ENCODE measurements at regions not wholly inside any gene's neighbourhood (a gene's known extent, or its start where the extent isn't known, plus 50 kb on each side); places are given as distances from the start of the nearest gene placed in this dataset.

- Histone ChIP-seq H3K4me3 (ENCODE audit: low read length) (no peak overlapping the region), H2AK5ac (ENCODE audit: low read length) (peak overlapping the region; percentile 51), H3K4me2 (ENCODE audit: low read length) (no peak overlapping the region), H3K27me3 (ENCODE audit: insufficient read depth, low read length, poor library complexity) (no peaks in the 10 kb centered on the region), H4K5ac (ENCODE audit: low read length) (no peak overlapping the region), H3K4ac (ENCODE audit: low read depth, low read length) (no peak overlapping the region), H3K79me2 (ENCODE audit: control insufficient read depth, insufficient read depth, low read length) (no peaks in the 10 kb centered on the region), H3K9ac (ENCODE audit: low read length) (no peak overlapping the region), H3K56ac (ENCODE audit: low read length) (no peak overlapping the region), H3K36me3 (ENCODE audit: control insufficient read depth, insufficient read depth, low read length) (no peaks in the 10 kb centered on the region), H4K8ac (ENCODE audit: low read depth, low read length) (no peak overlapping the region), H3K4me1 (ENCODE audit: control insufficient read depth, low read depth, low read length) (no peaks in the 10 kb centered on the region), H2BK15ac (replicated peaks; ENCODE audit: low read depth) (no peak overlapping the region), H3K27ac (ENCODE audit: low read depth, low read length) (no peak overlapping the region), H2BK120ac (ENCODE audit: low read depth, low read length) (no peak overlapping the region), H3K23ac (ENCODE audit: low read length) (no peak overlapping the region), H2BK5ac (ENCODE audit: low read length) (no peak overlapping the region), H3K79me1 (ENCODE audit: low read length) (no peaks in the 10 kb centered on the region), H3K18ac (ENCODE audit: low read length) (no peak overlapping the region)
- WGBS (ENCODE audit: extremely low coverage, insufficient coverage, low lambda C conversion rate), result no CpG with 5 or more reads among the region's 4 CpGs
- DNase-seq, result no peak
These were observed 262.3 kb downstream of the C16orf95 start for GRCh38 chr16:87054856-87055255.

DNA sequence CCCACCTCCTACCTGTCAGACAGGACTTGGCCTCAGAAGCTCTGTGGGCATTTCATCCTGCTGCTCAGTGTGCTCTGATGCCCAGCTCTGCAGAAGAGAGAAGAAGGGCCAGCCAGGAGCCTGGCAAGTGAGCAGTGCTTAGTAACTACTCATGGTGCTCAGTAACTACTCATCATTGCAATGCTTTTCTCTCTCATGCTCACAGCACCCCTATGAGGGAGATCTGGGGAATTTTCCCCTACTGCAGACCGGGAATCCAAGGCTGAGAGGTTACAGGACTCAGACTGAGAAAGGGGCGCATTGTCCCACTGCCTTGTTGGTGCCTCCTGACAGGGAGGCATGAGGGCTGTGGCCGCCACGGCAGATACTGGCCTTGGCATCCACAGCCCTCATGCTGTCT lies 261.1 kb downstream of the C16orf95 start:
- no peak for DNase-seq
- no peak overlapping the region for H4K5ac ChIP-seq (ENCODE audit: low read length)
- H4K8ac ChIP-seq (ENCODE audit: low read depth, low read length), result no peak overlapping the region
- no peaks in the 10 kb centered on the region for H3K27me3 ChIP-seq (ENCODE audit: insufficient read depth, low read length, poor library complexity)
- no CpG with 5 or more reads among the region's 4 CpGs for WGBS (ENCODE audit: extremely low coverage, insufficient coverage, low lambda C conversion rate)
- no peak overlapping the region for H3K4ac ChIP-seq (ENCODE audit: low read depth, low read length)
- no peak overlapping the region for H3K23ac ChIP-seq (ENCODE audit: low read length)
- H3K4me3 ChIP-seq (ENCODE audit: low read length), result no peak overlapping the region
- no peak overlapping the region for H2BK15ac ChIP-seq (replicated peaks; ENCODE audit: low read depth)
- no peak overlapping the region for H2BK5ac ChIP-seq (ENCODE audit: low read length)
- H3K56ac ChIP-seq (ENCODE audit: low read length), result no peak overlapping the region
- H3K27ac ChIP-seq (ENCODE audit: low read depth, low read length), result no peak overlapping the region
- no peak overlapping the region for H3K9ac ChIP-seq (ENCODE audit: low read length)
- no peak overlapping the region for H3K4me2 ChIP-seq (ENCODE audit: low read length)
- no peak overlapping the region for H2AK5ac ChIP-seq (ENCODE audit: low read length)
- no peak overlapping the region for H3K18ac ChIP-seq (ENCODE audit: low read length)
- no peaks in the 10 kb centered on the region for H3K79me2 ChIP-seq (ENCODE audit: control insufficient read depth, insufficient read depth, low read length)
- H3K4me1 ChIP-seq (ENCODE audit: control insufficient read depth, low read depth, low read length), result no peaks in the 10 kb centered on the region
- no peaks in the 10 kb centered on the region for H3K36me3 ChIP-seq (ENCODE audit: control insufficient read depth, insufficient read depth, low read length)
- H3K79me1 ChIP-seq (ENCODE audit: low read length), result no peaks in the 10 kb centered on the region
- H2BK120ac ChIP-seq (ENCODE audit: low read depth, low read length), result no peak overlapping the region

- H2AK5ac ChIP-seq (ENCODE audit: low read length), result no peak overlapping the region
- H4K8ac ChIP-seq (ENCODE audit: low read depth, low read length), result no peak overlapping the region
- no peaks in the 10 kb centered on the region for H3K79me1 ChIP-seq (ENCODE audit: low read length)
- H2BK15ac ChIP-seq (replicated peaks; ENCODE audit: low read depth), result no peak overlapping the region
- no peak overlapping the region for H2BK5ac ChIP-seq (ENCODE audit: low read length)
- no peak overlapping the region for H3K4me3 ChIP-seq (ENCODE audit: low read length)
- H3K56ac ChIP-seq (ENCODE audit: low read length), result no peak overlapping the region
- DNase-seq, result peak; percentile 27
- no CpG with 5 or more reads among the region's 15 CpGs for WGBS (ENCODE audit: extremely low coverage, insufficient coverage, low lambda C conversion rate)
- H3K27ac ChIP-seq (ENCODE audit: low read depth, low read length), result no peak overlapping the region
- no peak overlapping the region for H3K4ac ChIP-seq (ENCODE audit: low read depth, low read length)
- no peak overlapping the region for H3K18ac ChIP-seq (ENCODE audit: low read length)
- H2BK120ac ChIP-seq (ENCODE audit: low read depth, low read length), result no peak overlapping the region
- H3K23ac ChIP-seq (ENCODE audit: low read length), result no peak overlapping the region
- H4K5ac ChIP-seq (ENCODE audit: low read length), result no peak overlapping the region
- no peak overlapping the region for H3K9ac ChIP-seq (ENCODE audit: low read length)
- H3K4me1 ChIP-seq (ENCODE audit: control insufficient read depth, low read depth, low read length), result no peaks in the 10 kb centered on the region
- H3K79me2 ChIP-seq (ENCODE audit: control insufficient read depth, insufficient read depth, low read length), result no peaks in the 10 kb centered on the region
- H3K4me2 ChIP-seq (ENCODE audit: low read length), result no peak overlapping the region
- no peaks in the 10 kb centered on the region for H3K27me3 ChIP-seq (ENCODE audit: insufficient read depth, low read length, poor library complexity)
- H3K36me3 ChIP-seq (ENCODE audit: control insufficient read depth, insufficient read depth, low read length), result no peaks in the 10 kb centered on the region
These were observed 260.6 kb downstream of the C16orf95 start for GRCh38 chr16:87056551-87056950.

DNA sequence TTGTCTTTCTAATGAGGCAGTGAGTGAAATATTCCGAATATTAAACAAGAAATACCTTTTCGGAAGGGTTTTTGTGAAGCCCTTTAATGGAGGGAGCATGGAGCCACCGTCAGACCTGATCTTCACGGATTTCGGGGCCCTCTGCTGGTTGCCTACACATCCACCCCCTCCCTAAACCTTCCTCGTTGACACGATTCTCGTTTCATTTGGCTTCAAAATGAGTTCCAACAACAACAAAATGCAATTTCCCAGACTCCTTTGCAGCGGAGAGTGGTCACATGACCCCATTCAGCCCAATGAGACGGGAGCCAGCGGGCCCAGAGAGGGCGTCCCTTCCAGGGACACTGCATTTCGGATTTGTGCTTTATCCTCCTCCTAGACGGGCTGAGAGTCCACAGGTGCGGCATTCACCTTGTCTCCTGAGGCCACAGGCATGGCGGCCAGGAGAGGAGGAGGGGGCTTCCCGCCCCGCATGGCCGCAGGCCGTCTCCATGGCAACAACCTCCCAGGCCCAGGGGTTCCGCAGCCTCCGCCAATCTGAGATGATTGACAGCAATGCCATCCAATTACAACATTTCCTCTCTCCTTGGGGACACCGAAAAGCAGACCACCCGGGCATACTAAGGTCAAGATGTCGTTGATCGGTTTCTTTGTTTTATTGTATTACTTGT lies 259.8 kb downstream of the C16orf95 start:
- Histone ChIP-seq H4K5ac (ENCODE audit: low read length) (no peak overlapping the region), H2BK5ac (ENCODE audit: low read length) (no peak overlapping the region), H3K4me1 (ENCODE audit: control insufficient read depth, low read depth, low read length) (no peaks in the 10 kb centered on the region), H3K56ac (ENCODE audit: low read length) (no peak overlapping the region), H3K27ac (ENCODE audit: low read depth, low read length) (no peak overlapping the region), H2AK5ac (ENCODE audit: low read length) (no peak overlapping the region), H4K8ac (ENCODE audit: low read depth, low read length) (no peak overlapping the region), H3K36me3 (ENCODE audit: control insufficient read depth, insufficient read depth, low read length) (no peaks in the 10 kb centered on the region), H3K23ac (ENCODE audit: low read length) (no peak overlapping the region), H3K9ac (ENCODE audit: low read length) (no peak overlapping the region), H3K4ac (ENCODE audit: low read depth, low read length) (no peak overlapping the region), H2BK15ac (replicated peaks; ENCODE audit: low read depth) (no peak overlapping the region), H3K4me3 (ENCODE audit: low read length) (no peak overlapping the region), H2BK120ac (ENCODE audit: low read depth, low read length) (no peak overlapping the region), H3K27me3 (ENCODE audit: insufficient read depth, low read length, poor library complexity) (no peaks in the 10 kb centered on the region), H3K79me1 (ENCODE audit: low read length) (no peaks in the 10 kb centered on the region), H3K18ac (ENCODE audit: low read length) (no peak overlapping the region), H3K4me2 (ENCODE audit: low read length) (no peak overlapping the region), H3K79me2 (ENCODE audit: control insufficient read depth, insufficient read depth, low read length) (no peaks in the 10 kb centered on the region)
- no CpG with 5 or more reads among the region's 26 CpGs for WGBS (ENCODE audit: extremely low coverage, insufficient coverage, low lambda C conversion rate)
- DNase-seq, result peak; percentile 70

DNA sequence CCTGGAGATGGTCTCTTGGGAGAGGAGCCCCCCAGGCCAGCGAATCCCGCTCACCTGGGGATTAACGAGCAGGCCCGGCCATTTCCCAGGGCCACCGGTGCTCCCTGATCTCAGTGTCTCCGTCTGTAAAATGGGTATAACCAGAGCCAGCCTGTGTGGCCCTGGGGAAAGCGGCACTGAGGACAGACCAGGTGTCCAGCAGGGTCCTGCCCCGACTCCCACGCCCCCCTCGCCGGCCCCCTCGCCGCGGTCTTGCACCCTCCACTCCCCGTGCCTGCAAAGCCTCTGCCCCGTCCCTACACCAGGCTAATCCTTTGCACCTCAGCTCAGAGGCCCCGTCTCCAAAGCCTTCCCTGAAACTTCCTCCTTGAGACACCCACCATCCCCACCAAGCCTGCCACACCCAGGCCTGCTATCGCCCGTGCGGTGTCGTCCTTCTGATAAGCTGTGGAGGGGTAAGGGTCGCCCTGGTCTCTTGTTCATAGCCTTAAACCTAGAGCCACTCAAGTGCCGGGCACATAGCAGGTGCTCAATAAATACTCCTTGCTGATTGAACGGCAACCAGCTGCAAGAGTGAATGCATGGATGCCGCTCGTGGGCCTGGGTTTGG lies 259.1 kb downstream of the C16orf95 start:
- Histone ChIP-seq H3K79me1 (ENCODE audit: low read length) (no peaks in the 10 kb centered on the region), H3K27ac (ENCODE audit: low read depth, low read length) (no peak overlapping the region), H3K4me2 (ENCODE audit: low read length) (no peak overlapping the region), H3K4ac (ENCODE audit: low read depth, low read length) (no peak overlapping the region), H3K79me2 (ENCODE audit: control insufficient read depth, insufficient read depth, low read length) (no peaks in the 10 kb centered on the region), H2BK5ac (ENCODE audit: low read length) (no peak overlapping the region), H2BK120ac (ENCODE audit: low read depth, low read length) (no peak overlapping the region), H3K36me3 (ENCODE audit: control insufficient read depth, insufficient read depth, low read length) (no peaks in the 10 kb centered on the region), H2AK5ac (ENCODE audit: low read length) (no peak overlapping the region), H2BK15ac (replicated peaks; ENCODE audit: low read depth) (no peak overlapping the region), H4K8ac (ENCODE audit: low read depth, low read length) (no peak overlapping the region), H3K27me3 (ENCODE audit: insufficient read depth, low read length, poor library complexity) (no peaks in the 10 kb centered on the region), H3K4me3 (ENCODE audit: low read length) (no peak overlapping the region), H3K4me1 (ENCODE audit: control insufficient read depth, low read depth, low read length) (no peaks in the 10 kb centered on the region), H3K56ac (ENCODE audit: low read length) (no peak overlapping the region), H4K5ac (ENCODE audit: low read length) (no peak overlapping the region), H3K9ac (ENCODE audit: low read length) (no peak overlapping the region), H3K23ac (ENCODE audit: low read length) (no peak overlapping the region), H3K18ac (ENCODE audit: low read length) (no peak overlapping the region)
- WGBS (ENCODE audit: extremely low coverage, insufficient coverage, low lambda C conversion rate), result no CpG with 5 or more reads among the region's 26 CpGs
- no peak for DNase-seq
